Esophagus muscularis mucosa (tissue), 3 donors: ENCODE measurements at regions not wholly inside any gene's neighbourhood (a gene's known extent, or its start where the extent isn't known, plus 50 kb on each side); places are given as distances from the start of the nearest gene placed in this dataset.

Source experiments
- POLR2A ChIP-seq: fragments of 450-650 bp; IDR thresholded peaks from one replicate; pipeline ENCODE4 v1.6.1; 2017; ENCODE audit warnings: antibody characterized with exemption, moderate library complexity, mild to moderate bottlenecking, low read depth
- POLR2AphosphoS5 ChIP-seq, 2 donors: sonication (generic); formaldehyde crosslinking; IDR thresholded peaks; one replicate each; pipeline ENCODE4 v1.6.1; 2017; ENCODE audit warnings: antibody characterized with exemption in 2 of 2
- TF ChIP-seq, protein P1 (sequence below), 3 experiments: fragments of 200-600 bp in 2 of 3; fragments of 450-650 bp in 1 of 3; sonication (generic) in 2 of 3; IDR thresholded peaks; one replicate each; pipeline ENCODE4 v1.5.1; 2017 to 2019; ENCODE audit warnings: antibody characterized with exemption in 3 of 3, mild to moderate bottlenecking in 2 of 3, moderate library complexity in 1 of 3

DNA sequence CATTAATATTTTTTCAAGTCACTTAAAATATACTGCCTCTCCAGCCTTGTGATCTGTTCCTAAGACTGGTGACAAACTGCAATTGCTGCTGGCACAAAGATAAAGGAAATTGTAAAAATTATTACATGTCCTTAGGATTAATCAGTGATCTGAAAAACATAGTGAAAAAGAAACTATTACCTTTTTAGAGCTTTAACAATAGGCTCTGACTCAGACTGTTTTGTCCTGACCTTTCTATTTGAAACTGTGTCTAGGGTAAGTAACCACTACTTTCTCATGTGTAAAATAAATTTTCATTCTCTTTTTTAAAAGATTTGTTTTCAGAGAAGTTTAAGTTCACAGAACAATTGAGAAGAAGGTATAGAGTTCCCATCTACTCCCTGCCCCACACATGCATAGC lies 80.4 kb upstream of the CLEC14A start:
- TF ChIP-seq POLR2AphosphoS5 (IDR thresholded peaks at IDR 0.05): no peak
- TF ChIP-seq POLR2A: no peak
- TF ChIP-seq, protein P1, sequence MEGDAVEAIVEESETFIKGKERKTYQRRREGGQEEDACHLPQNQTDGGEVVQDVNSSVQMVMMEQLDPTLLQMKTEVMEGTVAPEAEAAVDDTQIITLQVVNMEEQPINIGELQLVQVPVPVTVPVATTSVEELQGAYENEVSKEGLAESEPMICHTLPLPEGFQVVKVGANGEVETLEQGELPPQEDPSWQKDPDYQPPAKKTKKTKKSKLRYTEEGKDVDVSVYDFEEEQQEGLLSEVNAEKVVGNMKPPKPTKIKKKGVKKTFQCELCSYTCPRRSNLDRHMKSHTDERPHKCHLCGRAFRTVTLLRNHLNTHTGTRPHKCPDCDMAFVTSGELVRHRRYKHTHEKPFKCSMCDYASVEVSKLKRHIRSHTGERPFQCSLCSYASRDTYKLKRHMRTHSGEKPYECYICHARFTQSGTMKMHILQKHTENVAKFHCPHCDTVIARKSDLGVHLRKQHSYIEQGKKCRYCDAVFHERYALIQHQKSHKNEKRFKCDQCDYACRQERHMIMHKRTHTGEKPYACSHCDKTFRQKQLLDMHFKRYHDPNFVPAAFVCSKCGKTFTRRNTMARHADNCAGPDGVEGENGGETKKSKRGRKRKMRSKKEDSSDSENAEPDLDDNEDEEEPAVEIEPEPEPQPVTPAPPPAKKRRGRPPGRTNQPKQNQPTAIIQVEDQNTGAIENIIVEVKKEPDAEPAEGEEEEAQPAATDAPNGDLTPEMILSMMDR (IDR thresholded peaks at IDR 0.05): no peak
